H9 (cell line): ENCODE measurements at regions not wholly inside any gene's neighbourhood (a gene's known extent, or its start where the extent isn't known, plus 50 kb on each side); places are given as distances from the start of the nearest gene placed in this dataset.

Source experiments
- DNase-seq: peaks from one replicate; pipeline ENCODE4 v3.0.0-alpha.2; 2017
- H2AFZ ChIP-seq: one replicate; pipeline ENCODE4 v1.6.1; 2013; ENCODE audit warnings: mild to moderate bottlenecking, low read length, control low read depth, moderate library complexity
- H2AK5ac ChIP-seq: 2 replicates; pipeline ENCODE4 v1.6.1; 2013; ENCODE audit warnings: low read length, control low read depth, mixed read lengths; ENCODE audit not compliant: insufficient read length
- H2BK120ac ChIP-seq: one replicate; pipeline ENCODE4 v1.6.1; 2013; ENCODE audit warnings: low read depth, mild to moderate bottlenecking, low read length, control low read depth, inconsistent platforms; ENCODE audit not compliant: poor library complexity, severe bottlenecking
- H2BK12ac ChIP-seq: 2 replicates; pipeline ENCODE4 v1.6.1; 2013; ENCODE audit warnings: low read length, control low read depth, mixed read lengths, low read depth; ENCODE audit not compliant: insufficient read length
- H2BK15ac ChIP-seq: 2 replicates; pipeline ENCODE4 v1.6.1; 2013; ENCODE audit warnings: low read depth, low read length, control low read depth
- H2BK20ac ChIP-seq: one replicate; pipeline ENCODE4 v1.6.1; 2013; ENCODE audit warnings: low read depth, mild to moderate bottlenecking, low read length, control low read depth, inconsistent platforms; ENCODE audit not compliant: poor library complexity, severe bottlenecking
- H2BK5ac ChIP-seq: 2 replicates; pipeline ENCODE4 v1.6.1; 2013; ENCODE audit warnings: low read length, control low read depth, mixed read lengths; ENCODE audit not compliant: insufficient read length
- H3K14ac ChIP-seq: 2 replicates; pipeline ENCODE4 v1.6.1; 2013; ENCODE audit warnings: low read length, control low read depth; ENCODE audit not compliant: insufficient read depth
- H3K18ac ChIP-seq: 2 replicates; pipeline ENCODE4 v1.6.1; 2013; ENCODE audit warnings: low read depth, mild to moderate bottlenecking, mixed read lengths, low read length, control low read depth; ENCODE audit not compliant: insufficient read length
- H3K23ac ChIP-seq: 2 replicates; pipeline ENCODE4 v1.6.1; 2013; ENCODE audit warnings: low read length, control low read depth, mixed read lengths, low read depth; ENCODE audit not compliant: insufficient read length
- H3K23me2 ChIP-seq: 2 replicates; pipeline ENCODE4 v1.6.1; 2013; ENCODE audit warnings: low read depth, mild to moderate bottlenecking, mixed read lengths, low read length, control low read depth; ENCODE audit not compliant: insufficient read length, poor library complexity, severe bottlenecking
- H3K27ac ChIP-seq: 2 replicates; pipeline ENCODE4 v1.5.1; 2013; ENCODE audit warnings: low read length, control low read depth, mixed read lengths, low read depth; ENCODE audit not compliant: insufficient read length
- H3K27me3 ChIP-seq: 2 replicates; pipeline ENCODE4 v1.6.1; 2013; ENCODE audit warnings: low read length, control low read depth, inconsistent platforms; ENCODE audit not compliant: insufficient read depth
- H3K4ac ChIP-seq: 2 replicates; pipeline ENCODE4 v1.6.1; 2013; ENCODE audit warnings: low read depth, mild to moderate bottlenecking, control low read depth, inconsistent platforms, low read length, moderate library complexity
- H3K4me1 ChIP-seq: 2 replicates; pipeline ENCODE4 v1.6.1; 2013; ENCODE audit warnings: low read length, control low read depth, inconsistent platforms; ENCODE audit not compliant: insufficient read depth
- H3K4me2 ChIP-seq: 2 replicates; pipeline ENCODE4 v1.6.1; 2013; ENCODE audit warnings: low read length, control low read depth, mixed read lengths; ENCODE audit not compliant: insufficient read length, insufficient read depth
- H3K56ac ChIP-seq: 2 replicates; pipeline ENCODE4 v1.6.1; 2013; ENCODE audit warnings: low read depth, mild to moderate bottlenecking, mixed read lengths, low read length, control low read depth; ENCODE audit not compliant: insufficient read length
- H3K79me1 ChIP-seq: 2 replicates; pipeline ENCODE4 v1.6.1; 2013; ENCODE audit warnings: low read depth, mild to moderate bottlenecking, moderate library complexity, low read length, control low read depth, inconsistent platforms; ENCODE audit not compliant: insufficient read depth, poor library complexity, severe bottlenecking
- H3K79me2 ChIP-seq: 2 replicates; pipeline ENCODE4 v1.6.1; 2013; ENCODE audit warnings: low read length, control low read depth, inconsistent platforms; ENCODE audit not compliant: insufficient read depth
- H3K9ac ChIP-seq: 2 replicates; pipeline ENCODE4 v1.6.1; 2013; ENCODE audit warnings: low read length, control low read depth, mixed read lengths; ENCODE audit not compliant: insufficient read length; ENCODE audit errors: extremely low read depth
- H3K9me3 ChIP-seq: one replicate; pipeline ENCODE4 v1.6.1; 2013; ENCODE audit warnings: low read depth, low read length, inconsistent platforms; ENCODE audit not compliant: control insufficient read depth
- H3T11ph ChIP-seq: one replicate; pipeline ENCODE4 v1.6.1; 2013; ENCODE audit warnings: mild to moderate bottlenecking, low read length, control low read depth, inconsistent platforms
- H4K20me1 ChIP-seq: one replicate; pipeline ENCODE4 v1.6.1; 2013; ENCODE audit not compliant: control insufficient read depth, insufficient read length, insufficient read depth
- H4K5ac ChIP-seq: 2 replicates; pipeline ENCODE4 v1.6.1; 2013; ENCODE audit warnings: low read depth, mild to moderate bottlenecking, mixed read lengths, low read length, control low read depth; ENCODE audit not compliant: insufficient read length
- H4K8ac ChIP-seq: replicated peaks from 2 replicates; pipeline ENCODE4 v1.6.1; 2013; ENCODE audit warnings: low read length, control low read depth, mixed read lengths, low read depth; ENCODE audit not compliant: insufficient read length
- H4K91ac ChIP-seq: 2 replicates; pipeline ENCODE4 v1.6.1; 2013; ENCODE audit warnings: low read depth, mild to moderate bottlenecking, moderate library complexity, mixed read lengths, low read length, control low read depth; ENCODE audit not compliant: insufficient read length
- H3K27ac Mint-ChIP-seq, 3 experiments: 2 replicates in 2 of 3; 3 replicates in 1 of 3; pipeline ENCODE4 v1.8.0; 2020 to 2021; ENCODE audit warnings: mixed read lengths in 3 of 3, mild to moderate bottlenecking in 1 of 3, moderate library complexity in 1 of 3
- H3K27me3 Mint-ChIP-seq: 2 replicates; pipeline ENCODE4 v1.8.0; 2021; ENCODE audit warnings: low read depth, mild to moderate bottlenecking, moderate library complexity, mixed read lengths
- H3K36me3 Mint-ChIP-seq, 3 experiments: 2 replicates in 2 of 3; 3 replicates in 1 of 3; pipeline ENCODE4 v1.8.0; 2020 to 2021; ENCODE audit warnings: low read depth in 3 of 3, mixed read lengths in 3 of 3; ENCODE audit not compliant: insufficient read depth in 1 of 3
- H3K4me1 Mint-ChIP-seq, 2 experiments: 2 replicates each; pipeline ENCODE4 v1.8.0; 2020; ENCODE audit warnings: mixed read lengths in 2 of 2
- H3K4me3 Mint-ChIP-seq, 2 experiments: 2 replicates in 1 of 2; 3 replicates in 1 of 2; pipeline ENCODE4 v1.8.0; 2020 to 2021; ENCODE audit warnings: mild to moderate bottlenecking in 2 of 2, mixed read lengths in 2 of 2, moderate library complexity in 1 of 2
- H3K9me3 Mint-ChIP-seq, 2 experiments: 2 replicates in 1 of 2; 3 replicates in 1 of 2; pipeline ENCODE4 v1.8.0; 2020; ENCODE audit warnings: mild to moderate bottlenecking in 2 of 2, mixed read lengths in 2 of 2, moderate library complexity in 1 of 2
- CTCF ChIP-seq: fragments of 200-600 bp; sonication (generic); conservative IDR thresholded peaks from 3 replicates; pipeline ENCODE4 v1.8.0; 2021; ENCODE audit warnings: antibody characterized with exemption, mild to moderate bottlenecking
- WGBS: extraction: QIAGEN DNeasy Blood & Tissue Kit; methylation state at CpG from one replicate; pipeline ENCODE4 v1.1.7; 2013; ENCODE audit warnings: missing lambda C conversion rate, low lambda C conversion rate, mixed read lengths; ENCODE audit not compliant: insufficient read length; ENCODE audit errors: extremely low coverage; 5-methylcytosine and 5-hydroxymethylcytosine counted together

- no peak overlapping the region for H3K9ac ChIP-seq
- H3K18ac ChIP-seq = no peak overlapping the region
- no peak overlapping the region for H4K91ac ChIP-seq
- no peaks in the 10 kb centered on the region for H3K79me2 ChIP-seq
- no peak overlapping the region for H3K56ac ChIP-seq
- Mint-ChIP-seq H3K4me1 (no peaks in the 10 kb centered on the region), H3K27ac (peak overlapping the region in 1 of 3 experiments; percentile 80; a peak in 1 of 7 replicates), H3K4me3 (no peak overlapping the region), H3K27me3 (peaks cover 17% of the 10 kb centered on the region), H3K36me3 (no peaks in the 10 kb centered on the region), H3K9me3 (peaks cover 3 to 20% of the 10 kb centered on the region in 2 experiments; a peak in 4 of 5 replicates)
- no peak overlapping the region for H3K14ac ChIP-seq
- no peaks in the 10 kb centered on the region for H3K4me1 ChIP-seq
- H3K4ac ChIP-seq = no peak overlapping the region
- no peak overlapping the region for H3K27ac ChIP-seq
- H2AFZ ChIP-seq = no peak overlapping the region
- H3K79me1 ChIP-seq = no peaks in the 10 kb centered on the region
- DNase-seq = no peak
- no peak overlapping the region for H2BK12ac ChIP-seq
- H3K4me2 ChIP-seq = no peak overlapping the region
- no CpG with 5 or more reads among the region's 21 CpGs for WGBS
- H2AK5ac ChIP-seq = no peak overlapping the region
- TF ChIP-seq CTCF = no peak
- H3K23me2 ChIP-seq = no peaks in the 10 kb centered on the region
- H3K9me3 ChIP-seq = no peaks in the 10 kb centered on the region
- H4K20me1 ChIP-seq = no peaks in the 10 kb centered on the region
- H2BK20ac ChIP-seq = no peak overlapping the region
- H2BK120ac ChIP-seq = no peak overlapping the region
- no peak overlapping the region for H2BK5ac ChIP-seq
- H4K5ac ChIP-seq = no peak overlapping the region
- no peak overlapping the region for H4K8ac ChIP-seq
- H2BK15ac ChIP-seq = no peak overlapping the region
- no peak overlapping the region for H3K23ac ChIP-seq
- H3T11ph ChIP-seq = no peak overlapping the region
- no peaks in the 10 kb centered on the region for H3K27me3 ChIP-seq
Observed at GRCh38 chr2:238743243-238744065, 104.4 kb upstream of the TWIST2 start.
